Loucy (cell line): ENCODE measurements at regions not wholly inside any gene's neighbourhood (a gene's known extent, or its start where the extent isn't known, plus 50 kb on each side); places are given as distances from the start of the nearest gene placed in this dataset.

Source experiments
- EZH2phosphoT487 ChIP-seq: fragments of 200-600 bp; IDR thresholded peaks from 2 replicates; pipeline ENCODE4 v1.6.1; 2018; ENCODE audit warnings: antibody characterized with exemption, mild to moderate bottlenecking, moderate library complexity, borderline replicate concordance
- TF ChIP-seq, protein P1 (sequence below): fragments of 200-600 bp; sonication (generic); conservative IDR thresholded peaks from 2 replicates; pipeline ENCODE4 v1.5.1; 2014; ENCODE audit warnings: mild to moderate bottlenecking, antibody characterized with exemption, low read length

GRCh38 chr5:97951139-97951538, 768.1 kb upstream of the RIOK2 start:
- TF ChIP-seq, protein P1, sequence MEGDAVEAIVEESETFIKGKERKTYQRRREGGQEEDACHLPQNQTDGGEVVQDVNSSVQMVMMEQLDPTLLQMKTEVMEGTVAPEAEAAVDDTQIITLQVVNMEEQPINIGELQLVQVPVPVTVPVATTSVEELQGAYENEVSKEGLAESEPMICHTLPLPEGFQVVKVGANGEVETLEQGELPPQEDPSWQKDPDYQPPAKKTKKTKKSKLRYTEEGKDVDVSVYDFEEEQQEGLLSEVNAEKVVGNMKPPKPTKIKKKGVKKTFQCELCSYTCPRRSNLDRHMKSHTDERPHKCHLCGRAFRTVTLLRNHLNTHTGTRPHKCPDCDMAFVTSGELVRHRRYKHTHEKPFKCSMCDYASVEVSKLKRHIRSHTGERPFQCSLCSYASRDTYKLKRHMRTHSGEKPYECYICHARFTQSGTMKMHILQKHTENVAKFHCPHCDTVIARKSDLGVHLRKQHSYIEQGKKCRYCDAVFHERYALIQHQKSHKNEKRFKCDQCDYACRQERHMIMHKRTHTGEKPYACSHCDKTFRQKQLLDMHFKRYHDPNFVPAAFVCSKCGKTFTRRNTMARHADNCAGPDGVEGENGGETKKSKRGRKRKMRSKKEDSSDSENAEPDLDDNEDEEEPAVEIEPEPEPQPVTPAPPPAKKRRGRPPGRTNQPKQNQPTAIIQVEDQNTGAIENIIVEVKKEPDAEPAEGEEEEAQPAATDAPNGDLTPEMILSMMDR = no peak
- TF ChIP-seq EZH2phosphoT487 = no peak
